ENCODE measurements at regions not wholly inside any gene's neighbourhood (a gene's known extent, or its start where the extent isn't known, plus 50 kb on each side); places are given as distances from the start of the nearest gene placed in this dataset.

DNA sequence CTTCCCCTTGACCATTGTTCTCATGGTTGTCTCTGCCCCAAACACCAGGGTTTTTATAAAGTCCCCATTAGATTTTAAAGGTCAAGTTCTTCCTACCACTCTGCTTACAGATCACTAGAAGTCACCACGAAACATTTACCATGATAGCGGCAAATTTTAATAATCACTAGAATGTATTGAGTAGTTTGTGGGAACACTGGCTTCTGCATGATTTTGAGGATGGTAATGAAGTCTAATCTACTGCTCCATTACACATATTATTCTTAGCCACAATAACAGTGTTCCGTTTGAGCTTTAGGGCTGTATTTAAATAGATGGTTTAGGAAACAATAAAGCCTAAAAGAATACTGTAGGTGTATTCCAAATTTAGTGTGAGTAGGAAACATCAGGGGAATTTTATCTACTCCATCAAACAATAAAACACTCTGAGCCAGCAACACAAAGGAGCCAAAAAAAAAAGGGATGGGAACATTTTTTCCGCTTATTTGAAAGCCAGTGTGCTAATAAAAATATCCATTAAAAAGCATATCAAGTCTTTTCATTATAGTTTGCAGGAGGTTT lies 49.7 kb downstream of the KLF12 start:
- no peak for DNase-seq (ENCODE audit: low read depth)

DNA sequence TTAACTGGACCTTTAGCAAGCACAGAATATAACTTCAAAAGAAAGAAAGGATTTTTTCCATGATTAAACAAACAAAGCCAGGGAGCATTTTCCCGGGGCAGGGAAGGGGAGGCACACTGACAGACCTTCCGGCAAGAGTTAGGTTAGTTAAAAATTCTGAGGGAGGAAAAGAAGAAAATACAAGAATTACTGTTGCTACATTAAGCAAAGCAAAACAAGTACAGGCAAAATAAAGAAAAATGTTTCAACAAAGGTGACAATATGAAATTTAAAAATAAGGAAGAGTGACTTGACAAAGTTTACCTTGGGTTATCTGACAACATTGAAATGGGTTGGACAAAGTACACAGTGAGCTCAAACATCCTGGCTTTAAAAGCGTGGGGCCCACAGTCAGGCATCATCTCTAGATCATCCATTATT lies 51.5 kb downstream of the KLF12 start:
- DNase-seq (ENCODE audit: low read depth): no peak

DNA sequence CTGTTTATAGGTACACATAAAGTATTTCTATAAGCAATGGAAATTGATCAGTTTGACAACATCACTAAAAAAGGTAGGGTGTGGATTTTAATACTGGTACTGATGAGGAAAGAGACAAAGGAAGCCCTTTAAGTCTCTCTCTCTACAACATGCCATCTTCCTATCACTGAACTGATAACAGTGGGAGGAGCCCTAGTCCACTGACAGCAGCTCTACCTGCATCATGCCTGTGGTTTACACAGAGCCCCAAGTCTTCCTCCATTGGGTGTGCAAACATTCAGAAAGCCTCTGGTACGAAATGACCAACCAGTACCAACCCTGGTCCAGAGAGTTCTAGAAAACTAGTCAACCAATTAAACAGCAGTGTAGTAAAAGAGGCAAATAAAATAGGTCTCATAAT lies 53.4 kb downstream of the KLF12 start:
- no peak for DNase-seq (ENCODE audit: low read depth)

DNA sequence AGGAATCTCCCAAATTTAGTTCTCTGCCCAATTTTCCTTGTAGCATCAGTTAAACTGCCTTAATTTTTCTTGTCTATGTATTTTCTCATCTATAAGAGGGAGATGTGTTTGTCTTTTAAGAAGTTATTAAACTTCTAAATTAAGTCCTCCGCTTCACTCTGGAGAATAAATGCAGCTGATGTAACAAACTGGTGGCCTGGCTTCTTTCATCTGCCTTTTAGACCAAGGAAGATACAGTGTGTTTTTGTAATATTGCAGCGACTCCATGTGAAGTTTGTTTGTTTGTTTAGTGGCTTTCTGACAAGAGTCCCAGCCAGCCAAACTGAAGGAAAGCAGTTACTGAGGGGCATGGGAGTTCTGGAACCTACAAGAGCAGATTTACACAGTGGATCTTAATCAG lies 56.4 kb downstream of the KLF12 start:
- no peak for DNase-seq (ENCODE audit: low read depth)

DNA sequence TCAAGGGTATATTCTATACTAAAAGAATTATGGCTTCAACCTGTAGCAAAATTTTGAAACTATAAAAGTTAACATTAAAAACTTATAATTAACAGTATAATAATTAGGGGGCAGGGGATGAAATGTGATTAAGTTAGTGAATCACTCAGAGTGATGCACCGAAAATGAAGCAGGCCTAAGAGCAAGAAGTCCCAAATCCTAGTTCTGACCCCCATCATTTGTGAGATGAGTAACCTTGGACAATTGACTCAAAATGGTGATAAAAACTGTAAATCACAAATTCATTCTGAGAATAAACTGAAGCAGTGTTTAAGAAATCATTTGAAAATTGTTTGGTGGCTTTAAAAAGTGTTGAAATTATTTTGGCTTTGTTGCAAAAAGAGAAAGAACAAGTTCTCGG lies 56.8 kb downstream of the KLF12 start:
- DNase-seq (ENCODE audit: low read depth): no peak

DNA sequence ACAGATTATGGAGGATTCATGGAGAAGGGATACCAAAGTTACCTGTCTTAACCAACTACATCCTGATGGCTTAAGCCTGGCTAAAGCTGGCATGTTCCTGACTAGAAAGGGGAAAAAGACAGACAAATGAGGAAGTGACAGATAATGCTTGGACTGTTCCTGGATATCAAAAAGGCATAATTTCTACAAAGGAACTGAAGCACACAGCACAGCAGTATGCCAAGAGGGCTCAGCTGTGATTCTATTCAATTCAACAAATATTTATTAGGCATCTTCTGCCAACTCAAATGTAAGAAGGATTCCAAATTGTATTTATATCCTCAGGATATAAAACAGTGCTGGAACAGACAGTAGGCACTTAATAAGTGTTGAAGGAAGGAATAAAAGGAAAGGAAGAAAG lies 59.5 kb downstream of the KLF12 start:
- no peak for DNase-seq (ENCODE audit: low read depth)

DNA sequence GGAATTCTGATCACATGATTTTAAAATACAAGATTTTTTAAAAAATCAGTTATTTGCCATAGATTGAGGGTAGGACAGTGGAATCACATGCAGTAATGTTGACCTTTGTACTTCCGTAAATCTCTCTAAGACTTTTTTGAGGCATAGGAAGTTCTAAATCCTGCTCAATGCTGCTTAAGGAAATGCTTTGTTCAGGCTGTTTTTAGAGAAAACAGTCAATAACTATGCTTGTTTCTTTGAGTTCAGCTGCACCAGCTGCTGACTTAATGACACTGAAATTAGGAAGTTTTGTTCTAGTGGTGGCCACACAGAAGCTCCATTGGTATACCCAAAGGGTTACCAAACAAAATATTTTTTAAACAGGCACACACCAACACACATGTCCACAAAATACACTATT lies 60.9 kb downstream of the KLF12 start:
- DNase-seq (ENCODE audit: low read depth): no peak

DNA sequence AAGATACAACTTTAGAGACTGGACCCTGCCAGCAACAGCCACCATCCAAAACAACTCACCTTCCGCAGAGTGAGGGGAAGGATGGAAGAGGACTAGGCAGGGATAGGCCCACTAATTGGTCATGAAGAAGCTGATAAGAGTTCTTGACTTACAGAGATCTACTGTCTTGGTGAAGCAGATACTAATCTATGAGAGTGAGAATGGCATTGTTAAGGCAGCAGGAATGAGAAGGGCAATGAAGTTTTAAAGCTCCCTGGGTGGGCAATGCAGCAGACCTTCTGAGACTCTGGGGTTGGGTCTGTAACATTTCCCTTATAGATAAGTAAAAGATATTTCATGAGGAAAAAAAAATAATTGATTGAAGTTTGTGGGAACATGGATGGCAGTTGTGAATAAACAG lies 63.7 kb downstream of the KLF12 start:
- DNase-seq (ENCODE audit: low read depth): no peak

DNA sequence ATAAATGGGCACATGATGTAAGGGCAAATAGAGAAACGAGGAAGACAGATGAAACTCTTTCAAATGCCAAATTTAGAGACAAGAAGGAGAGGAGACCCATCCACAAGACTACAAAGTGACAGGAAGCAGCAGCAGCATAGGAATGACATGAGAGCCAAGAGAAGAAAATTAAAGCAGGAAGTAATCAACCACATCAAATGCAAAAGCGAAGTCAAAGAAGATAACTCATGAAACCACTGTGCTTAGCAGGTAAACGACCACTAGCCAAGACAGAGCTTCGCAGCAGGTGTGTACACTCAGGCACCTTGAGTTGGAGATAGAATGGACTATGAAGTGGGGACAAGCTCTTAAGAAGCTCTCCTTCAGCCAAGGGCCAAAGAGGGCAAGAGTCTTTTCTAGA lies 64.1 kb downstream of the KLF12 start:
- DNase-seq (ENCODE audit: low read depth): no peak

DNA sequence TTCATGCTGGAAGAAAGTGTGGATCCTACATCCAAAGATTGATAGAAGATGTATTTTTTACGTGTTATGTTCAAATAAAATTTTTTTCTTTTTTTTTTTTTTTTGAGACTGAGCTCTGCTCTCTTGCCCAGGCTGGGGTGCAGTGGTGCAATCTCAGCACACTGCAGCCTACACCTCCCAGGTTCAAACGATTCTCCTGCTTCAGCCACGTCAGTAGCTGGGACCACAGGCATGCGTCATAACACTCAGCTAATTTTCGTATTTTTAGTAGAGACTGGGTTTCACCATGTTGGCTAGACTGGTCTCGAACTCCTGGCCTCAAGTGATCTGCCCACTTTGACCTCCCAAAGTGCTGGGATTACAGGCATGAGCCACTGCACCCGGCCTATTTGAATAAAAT lies 65.7 kb downstream of the KLF12 start:
- no peak for DNase-seq (ENCODE audit: low read depth)

DNA sequence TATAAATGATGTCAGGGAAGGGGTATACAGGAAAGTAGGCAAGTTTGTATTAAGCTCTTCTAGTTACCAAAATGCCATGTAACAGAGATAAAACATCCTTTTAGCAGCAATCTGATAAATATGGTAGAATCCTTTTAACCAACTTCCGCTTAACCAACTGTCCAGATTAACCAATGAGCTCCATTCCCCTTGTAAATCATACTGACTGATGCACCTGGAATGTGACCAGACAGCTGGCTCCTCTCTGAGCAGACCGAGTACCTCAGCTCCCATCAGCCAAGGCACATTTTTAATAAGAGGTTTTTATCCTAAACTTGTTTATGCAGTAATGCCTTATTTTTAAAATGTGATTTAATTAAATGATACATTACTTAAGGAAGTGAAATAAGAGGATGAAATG lies 66.4 kb downstream of the KLF12 start:
- DNase-seq (ENCODE audit: low read depth): no peak

DNA sequence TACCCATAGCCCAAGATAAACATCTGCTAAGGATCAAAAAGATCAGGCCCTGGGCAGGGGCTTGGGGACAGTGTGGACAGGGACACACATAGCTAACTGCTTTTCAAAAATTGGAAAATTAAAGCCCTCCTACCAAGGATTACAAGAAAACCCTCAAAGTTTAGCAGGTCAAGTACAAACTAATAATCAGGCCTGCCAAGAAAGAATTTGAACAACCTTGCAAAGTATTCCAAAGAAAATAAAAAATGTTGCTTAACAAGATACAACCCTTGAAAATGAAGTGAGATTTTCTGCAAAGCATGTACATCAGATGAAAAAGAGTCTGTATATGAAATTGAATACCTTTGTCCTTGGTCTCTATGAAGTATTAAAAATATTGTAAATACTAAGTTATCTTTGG lies 67.3 kb downstream of the KLF12 start:
- no peak for DNase-seq (ENCODE audit: low read depth)

DNA sequence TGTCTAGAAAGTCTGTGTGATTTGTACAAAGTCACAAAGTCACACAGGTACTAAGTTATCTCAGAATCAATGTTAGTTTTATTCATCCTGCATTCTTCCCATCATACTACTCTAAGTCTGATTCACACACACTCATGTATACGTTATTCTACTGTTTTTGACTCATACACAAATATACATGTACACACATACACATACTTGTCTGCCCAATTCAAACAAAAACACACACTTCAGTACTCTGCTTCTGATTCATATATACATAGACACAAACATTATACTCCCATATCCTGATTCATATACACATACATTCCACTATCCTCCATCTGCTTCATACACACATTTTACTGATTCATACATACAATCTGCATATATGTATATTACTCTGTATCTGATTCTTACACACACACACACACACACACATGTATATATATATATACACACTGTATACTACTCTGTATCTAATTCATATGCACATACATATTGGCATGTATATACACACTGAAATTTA lies 69.3 kb downstream of the KLF12 start:
- DNase-seq (ENCODE audit: low read depth): no peak

DNA sequence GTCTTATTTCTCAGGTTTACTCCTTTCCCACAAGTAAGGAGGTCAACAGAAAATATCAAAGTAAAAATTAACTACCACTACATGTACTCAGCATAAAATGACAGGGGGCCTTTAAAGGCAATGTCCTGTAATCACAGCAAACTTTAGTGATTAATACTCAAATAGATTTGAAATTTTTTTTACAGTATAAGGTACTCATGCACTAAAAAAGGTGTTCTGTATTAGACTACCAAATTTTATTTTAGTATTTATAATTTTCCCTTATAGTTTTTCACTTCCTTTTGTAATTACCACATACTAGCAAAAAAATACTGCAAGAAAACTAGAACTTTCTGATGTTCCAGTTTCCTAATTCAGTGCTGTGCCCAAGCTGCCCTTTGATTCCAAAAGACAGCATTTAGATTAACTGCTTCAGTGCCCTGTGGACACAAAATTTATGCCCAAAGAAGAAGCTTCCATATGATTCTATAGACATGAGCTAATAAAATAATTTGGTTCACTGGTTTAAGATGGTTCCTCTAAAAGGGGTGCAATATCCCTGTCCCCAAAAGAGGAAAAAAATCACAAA lies 70.6 kb downstream of the KLF12 start:
- no peak for DNase-seq (ENCODE audit: low read depth)

DNA sequence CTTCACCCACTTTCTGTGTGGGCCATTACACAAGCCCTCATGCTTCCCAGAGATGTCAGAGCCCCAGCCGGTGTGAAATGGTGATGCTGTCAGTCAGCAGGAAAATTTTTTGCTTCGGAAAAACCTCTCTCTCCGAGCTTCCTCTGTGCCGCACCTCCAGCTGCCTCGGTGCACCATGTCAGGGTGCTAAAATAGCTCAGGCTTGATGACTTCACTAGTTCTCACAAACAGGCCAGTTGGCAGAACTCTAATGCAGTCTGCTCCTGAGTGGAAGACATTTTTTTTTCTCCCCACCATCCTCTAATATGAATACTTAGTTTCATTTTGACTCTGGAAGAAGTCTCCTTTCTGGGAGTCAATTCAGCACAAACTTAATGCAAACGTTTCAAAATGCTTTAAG lies 71.3 kb downstream of the KLF12 start:
- DNase-seq (ENCODE audit: low read depth): no peak

DNA sequence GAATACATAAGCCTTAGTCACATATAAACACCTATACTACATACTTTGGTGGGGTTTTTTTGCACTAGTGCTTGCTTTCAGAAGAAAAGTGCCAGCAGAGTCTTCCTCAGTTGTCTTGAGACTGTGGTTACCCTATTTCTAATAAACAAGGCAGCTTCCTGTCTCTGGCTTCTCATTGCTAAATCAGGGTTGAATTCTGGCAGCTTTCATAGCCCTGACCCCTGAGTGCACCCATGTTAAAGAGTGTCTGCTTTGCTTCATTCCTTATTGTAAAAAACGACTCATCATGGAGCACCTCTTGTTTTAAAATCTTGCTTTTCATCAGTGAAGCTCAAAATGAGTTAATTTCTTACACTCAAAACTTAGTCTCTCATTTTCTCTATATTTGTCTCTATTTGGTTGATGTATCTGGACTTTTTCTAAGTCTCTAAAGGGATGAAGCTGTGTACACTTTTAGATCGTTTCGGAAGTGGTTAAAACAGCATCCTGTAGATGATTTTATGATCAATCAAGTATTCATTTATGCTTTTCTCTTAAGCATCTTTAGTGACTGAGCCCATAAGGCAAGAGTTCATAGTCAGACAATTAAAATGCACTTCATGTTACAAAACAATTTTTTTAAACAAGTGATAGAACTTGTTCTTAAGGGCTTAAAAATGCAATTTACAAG lies 72.1 kb downstream of the KLF12 start:
- no peak for DNase-seq (ENCODE audit: low read depth)

DNA sequence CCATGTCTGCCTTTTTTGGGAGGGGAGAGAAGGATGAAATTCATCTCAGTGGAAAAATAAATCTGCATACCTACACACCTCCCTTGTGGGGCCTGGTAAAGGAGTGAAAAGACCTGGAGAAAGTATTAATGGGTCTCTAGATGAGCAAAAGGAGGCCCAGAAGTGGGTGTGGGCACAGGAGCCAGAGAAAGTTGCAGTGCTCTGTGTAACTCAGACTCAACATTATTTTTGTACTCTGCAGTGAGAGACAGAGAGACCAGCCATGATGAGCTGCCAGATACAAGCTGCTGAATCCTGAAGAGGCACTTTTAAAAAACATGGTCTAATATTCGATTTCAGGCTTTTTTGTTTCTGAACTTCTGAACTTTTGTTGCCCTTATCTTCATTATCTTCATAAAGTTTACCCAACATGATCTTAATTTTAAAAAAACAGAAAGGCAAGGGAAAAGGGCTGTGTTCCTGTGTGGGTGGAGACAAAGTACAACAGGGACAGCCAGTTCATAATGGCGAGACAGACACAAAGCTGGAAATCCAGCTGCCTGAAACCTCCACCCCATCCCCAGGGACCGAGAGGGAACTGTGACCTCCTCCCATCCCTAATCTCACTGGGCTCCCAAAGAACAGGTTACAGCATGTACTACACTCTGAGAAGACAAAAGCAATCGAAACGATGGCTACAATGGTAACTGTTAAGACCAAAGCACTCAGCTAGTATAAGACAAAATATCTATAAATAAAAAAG lies 77.2 kb downstream of the KLF12 start:
- DNase-seq (ENCODE audit: low read depth): no peak

DNA sequence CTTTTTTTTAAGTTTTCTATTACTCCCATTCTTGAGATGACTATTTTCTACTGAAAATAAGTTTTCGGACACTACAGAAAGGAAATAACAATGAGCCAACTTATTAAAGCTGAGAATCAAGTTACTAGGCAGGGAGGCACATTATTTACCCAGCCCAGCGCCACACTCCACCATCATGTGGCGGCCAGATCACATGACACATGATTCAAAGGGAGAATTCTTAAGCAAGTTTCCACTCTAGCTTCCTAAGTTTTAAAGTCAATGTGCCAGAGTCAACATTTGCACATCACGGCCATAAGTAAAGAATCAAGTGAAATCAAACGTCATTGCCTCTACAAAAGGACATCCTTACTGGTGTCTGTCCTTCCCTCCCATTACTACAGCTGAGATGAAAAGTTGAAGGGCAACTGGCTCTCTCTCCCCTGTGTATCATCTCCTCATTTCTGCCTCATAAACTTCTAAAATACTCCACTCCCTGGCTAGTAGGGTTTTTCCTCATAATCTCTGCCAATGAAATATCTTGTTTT lies 81.7 kb downstream of the KLF12 start:
- no peak for DNase-seq (ENCODE audit: low read depth)

DNA sequence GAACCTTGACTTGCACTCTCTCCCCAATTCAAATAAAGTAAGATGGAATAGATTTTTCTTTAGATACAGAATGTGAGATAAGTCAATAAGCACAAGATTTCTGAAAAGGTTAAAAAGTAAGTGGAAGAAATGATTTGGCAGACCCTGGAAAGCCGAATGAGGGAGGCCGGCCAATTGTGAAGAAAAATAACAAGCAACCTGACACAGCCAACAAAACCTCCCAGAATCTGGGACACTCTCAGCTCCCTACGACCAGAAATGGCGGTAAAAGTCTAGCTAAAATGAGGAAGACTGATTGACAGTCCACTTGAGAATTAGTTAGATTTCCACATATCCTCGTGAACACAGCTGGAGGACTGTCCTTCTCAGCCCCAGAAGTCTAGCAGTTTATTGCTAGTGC lies 85.4 kb downstream of the KLF12 start:
- DNase-seq (ENCODE audit: low read depth): no peak

DNA sequence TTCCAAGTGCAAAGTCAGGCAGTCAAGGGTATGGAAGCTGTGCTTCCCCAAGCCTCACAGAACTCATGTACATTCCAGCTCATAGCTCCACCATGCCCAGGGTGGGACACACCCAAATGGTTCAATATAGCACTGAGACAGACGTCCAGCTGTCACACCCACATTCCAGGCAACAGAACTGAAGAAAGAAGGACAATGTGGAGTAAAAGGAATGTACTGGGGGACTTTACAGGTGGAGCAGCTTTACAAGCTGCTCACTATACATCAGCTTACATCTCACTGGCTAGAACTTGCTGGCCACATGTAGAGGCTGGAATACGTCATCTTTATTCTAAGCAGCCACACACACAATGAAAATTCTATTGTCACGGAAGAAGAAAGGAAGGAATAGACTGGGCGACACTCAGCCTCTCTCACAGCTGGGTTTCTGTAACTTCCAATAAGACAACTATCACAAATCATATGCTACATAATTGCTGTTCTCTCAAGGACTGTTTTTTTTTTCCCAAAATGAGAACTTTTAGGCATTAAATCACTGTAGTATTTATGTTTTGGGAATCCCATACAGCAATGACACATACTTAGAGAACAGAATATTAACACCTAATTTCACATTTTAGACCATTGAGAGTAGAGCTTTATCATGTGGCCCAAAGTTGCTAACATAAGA lies 86.1 kb downstream of the KLF12 start:
- DNase-seq (ENCODE audit: low read depth): no peak

DNA sequence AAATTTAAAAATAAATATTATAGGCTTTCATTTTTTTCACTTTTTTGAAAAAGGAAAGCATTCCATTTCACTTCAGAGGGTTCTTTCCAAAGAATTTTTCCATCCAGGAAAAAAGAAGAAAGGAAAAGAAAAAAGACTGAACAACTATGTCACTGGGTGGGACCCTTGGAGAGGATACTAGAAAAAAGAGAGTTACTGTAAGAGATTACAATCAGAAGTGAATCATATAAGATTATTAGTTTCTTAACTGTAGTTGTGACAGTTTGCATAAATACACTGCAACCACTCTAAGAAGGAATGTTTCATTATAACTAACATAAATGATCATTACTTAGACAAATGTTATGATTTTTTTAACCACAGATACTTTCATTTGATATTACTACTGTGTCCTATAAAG lies 87.8 kb downstream of the KLF12 start:
- DNase-seq (ENCODE audit: low read depth): no peak

DNA sequence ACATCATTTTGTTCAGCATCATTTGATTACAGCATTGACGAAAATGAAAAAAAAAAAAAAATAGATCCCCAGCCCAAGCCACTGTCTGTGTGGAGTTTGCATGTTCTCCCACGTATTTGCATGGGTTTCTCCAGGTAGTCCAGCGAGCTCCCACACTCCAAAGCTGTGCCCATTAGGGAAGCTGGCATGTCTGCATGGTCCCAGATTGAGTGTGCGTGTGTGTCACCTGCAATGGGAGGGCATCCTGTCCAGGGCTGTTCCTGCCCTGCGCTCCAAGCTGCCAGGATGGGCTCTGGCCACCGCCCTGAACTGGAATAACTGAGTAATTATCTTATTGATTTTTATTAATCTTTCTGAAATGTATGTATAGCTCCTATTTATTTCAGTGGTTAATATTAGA lies 88.6 kb downstream of the KLF12 start:
- no peak for DNase-seq (ENCODE audit: low read depth)

All from stimulated activated CD4-positive, alpha-beta T cell treated with anti-CD3 and anti-CD28 coated beads, Interleukin-2, amount 100 ng/mL, for 4 hours (primary cell).